ENCODE measurements at regions not wholly inside any gene's neighbourhood (a gene's known extent, or its start where the extent isn't known, plus 50 kb on each side); places are given as distances from the start of the nearest gene placed in this dataset.

- Histone ChIP-seq H3K27me3 (ENCODE audit: insufficient read depth, low read depth) (no peaks in the 10 kb centered on the region), H3K4me2 (no peak overlapping the region), H3K4me3 (IDR thresholded peaks at IDR 0.05; ENCODE audit: insufficient read depth, low read depth, low read length) (no peak overlapping the region), H3K36me3 (ENCODE audit: insufficient read depth) (no peaks in the 10 kb centered on the region), H3K27ac (no peak overlapping the region), H3K79me2 (ENCODE audit: insufficient read depth, low read depth) (no peaks in the 10 kb centered on the region), H2AFZ (ENCODE audit: low read depth) (no peak overlapping the region), H3K4me1 (ENCODE audit: low read depth, poor library complexity, severe bottlenecking) (no peaks in the 10 kb centered on the region), H3K9ac (no peak overlapping the region), H4K20me1 (ENCODE audit: insufficient read depth) (no peaks in the 10 kb centered on the region)
- TF ChIP-seq CTCF (conservative IDR thresholded peaks at IDR 0.05; ENCODE audit: low read depth, low read length): no peak
Measured at GRCh38 chr7:131699323-131699722, 142.9 kb upstream of the PODXL start.

GRCh38 chr7:131692131-131692960 is 135.9 kb upstream of the PODXL start:
- Histone ChIP-seq H3K36me3 (ENCODE audit: insufficient read depth) (no peaks in the 10 kb centered on the region), H3K79me2 (ENCODE audit: insufficient read depth, low read depth) (no peaks in the 10 kb centered on the region), H3K4me2 (no peak overlapping the region), H3K4me1 (ENCODE audit: low read depth, poor library complexity, severe bottlenecking) (no peaks in the 10 kb centered on the region), H4K20me1 (ENCODE audit: insufficient read depth) (no peaks in the 10 kb centered on the region), H3K27me3 (ENCODE audit: insufficient read depth, low read depth) (no peaks in the 10 kb centered on the region), H2AFZ (ENCODE audit: low read depth) (no peak overlapping the region), H3K9ac (no peak overlapping the region), H3K4me3 (IDR thresholded peaks at IDR 0.05; ENCODE audit: insufficient read depth, low read depth, low read length) (no peak overlapping the region), H3K27ac (no peak overlapping the region)
- peak; percentile 90 for TF ChIP-seq CTCF (conservative IDR thresholded peaks at IDR 0.05; ENCODE audit: low read depth, low read length)

GRCh38 chr7:131691454-131692130 is 135.2 kb upstream of the PODXL start:
- Histone ChIP-seq H3K4me3 (IDR thresholded peaks at IDR 0.05; ENCODE audit: insufficient read depth, low read depth, low read length) (no peak overlapping the region), H2AFZ (ENCODE audit: low read depth) (no peak overlapping the region), H3K27me3 (ENCODE audit: insufficient read depth, low read depth) (no peaks in the 10 kb centered on the region), H3K4me2 (no peak overlapping the region), H3K9ac (no peak overlapping the region), H3K79me2 (ENCODE audit: insufficient read depth, low read depth) (no peaks in the 10 kb centered on the region), H3K36me3 (ENCODE audit: insufficient read depth) (no peaks in the 10 kb centered on the region), H3K4me1 (ENCODE audit: low read depth, poor library complexity, severe bottlenecking) (no peaks in the 10 kb centered on the region), H3K27ac (no peak overlapping the region), H4K20me1 (ENCODE audit: insufficient read depth) (no peaks in the 10 kb centered on the region)
- no peak for TF ChIP-seq CTCF (conservative IDR thresholded peaks at IDR 0.05; ENCODE audit: low read depth, low read length)

- Histone ChIP-seq H3K4me1 (ENCODE audit: low read depth, poor library complexity, severe bottlenecking) (no peaks in the 10 kb centered on the region), H3K4me2 (no peak overlapping the region), H4K20me1 (ENCODE audit: insufficient read depth) (no peaks in the 10 kb centered on the region), H3K9ac (no peak overlapping the region), H3K4me3 (IDR thresholded peaks at IDR 0.05; ENCODE audit: insufficient read depth, low read depth, low read length) (no peak overlapping the region), H3K27me3 (ENCODE audit: insufficient read depth, low read depth) (no peaks in the 10 kb centered on the region), H3K27ac (no peak overlapping the region), H2AFZ (ENCODE audit: low read depth) (no peak overlapping the region), H3K79me2 (ENCODE audit: insufficient read depth, low read depth) (no peaks in the 10 kb centered on the region), H3K36me3 (ENCODE audit: insufficient read depth) (no peaks in the 10 kb centered on the region)
- no peak for TF ChIP-seq CTCF (conservative IDR thresholded peaks at IDR 0.05; ENCODE audit: low read depth, low read length)
Measured at GRCh38 chr7:131690441-131690840, 134.0 kb upstream of the PODXL start.
